A673 (cell line): ENCODE measurements at regions not wholly inside any gene's neighbourhood (a gene's known extent, or its start where the extent isn't known, plus 50 kb on each side); places are given as distances from the start of the nearest gene placed in this dataset.

Experiments
- EZH2 ChIP-seq: fragments of 200-600 bp; sonication (generic); IDR thresholded peaks from 2 replicates; pipeline ENCODE4 v1.6.1; 2017; ENCODE audit warnings: borderline replicate concordance, low read depth, mild to moderate bottlenecking, mixed read lengths, antibody characterized with exemption, low read length; ENCODE audit not compliant: poor library complexity, severe bottlenecking
- TF ChIP-seq, protein P1 (sequence below): fragments of 300-800, 200-600 bp; sonication (generic); conservative IDR thresholded peaks from 2 replicates; pipeline ENCODE4 v1.5.1; 2017; ENCODE audit warnings: low read depth, mild to moderate bottlenecking, antibody characterized with exemption, low read length, moderate library complexity, mixed read lengths

- TF ChIP-seq EZH2 = no peak
- TF ChIP-seq, protein P1, sequence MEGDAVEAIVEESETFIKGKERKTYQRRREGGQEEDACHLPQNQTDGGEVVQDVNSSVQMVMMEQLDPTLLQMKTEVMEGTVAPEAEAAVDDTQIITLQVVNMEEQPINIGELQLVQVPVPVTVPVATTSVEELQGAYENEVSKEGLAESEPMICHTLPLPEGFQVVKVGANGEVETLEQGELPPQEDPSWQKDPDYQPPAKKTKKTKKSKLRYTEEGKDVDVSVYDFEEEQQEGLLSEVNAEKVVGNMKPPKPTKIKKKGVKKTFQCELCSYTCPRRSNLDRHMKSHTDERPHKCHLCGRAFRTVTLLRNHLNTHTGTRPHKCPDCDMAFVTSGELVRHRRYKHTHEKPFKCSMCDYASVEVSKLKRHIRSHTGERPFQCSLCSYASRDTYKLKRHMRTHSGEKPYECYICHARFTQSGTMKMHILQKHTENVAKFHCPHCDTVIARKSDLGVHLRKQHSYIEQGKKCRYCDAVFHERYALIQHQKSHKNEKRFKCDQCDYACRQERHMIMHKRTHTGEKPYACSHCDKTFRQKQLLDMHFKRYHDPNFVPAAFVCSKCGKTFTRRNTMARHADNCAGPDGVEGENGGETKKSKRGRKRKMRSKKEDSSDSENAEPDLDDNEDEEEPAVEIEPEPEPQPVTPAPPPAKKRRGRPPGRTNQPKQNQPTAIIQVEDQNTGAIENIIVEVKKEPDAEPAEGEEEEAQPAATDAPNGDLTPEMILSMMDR = no peak
These were observed 511.8 kb upstream of the NBEA start for GRCh38 chr13:34430294-34430693.
